A673 (cell line): ENCODE measurements at regions not wholly inside any gene's neighbourhood (a gene's known extent, or its start where the extent isn't known, plus 50 kb on each side); places are given as distances from the start of the nearest gene placed in this dataset.

ENCODE experiments used
- CTCF ChIP-seq: fragments of 300-800, 200-600 bp; sonication (generic); conservative IDR thresholded peaks from 2 replicates; pipeline ENCODE4 v1.5.1; 2017; ENCODE audit warnings: low read depth, mild to moderate bottlenecking, antibody characterized with exemption, low read length, moderate library complexity, mixed read lengths
- EZH2 ChIP-seq: fragments of 200-600 bp; sonication (generic); IDR thresholded peaks from 2 replicates; pipeline ENCODE4 v1.6.1; 2017; ENCODE audit warnings: borderline replicate concordance, low read depth, mild to moderate bottlenecking, mixed read lengths, antibody characterized with exemption, low read length; ENCODE audit not compliant: poor library complexity, severe bottlenecking

GRCh38 chr1:185679220-185679619 is 55.0 kb upstream of the HMCN1 start:
- TF ChIP-seq CTCF (no peak), EZH2 (no peak)
